GM19467 (cell line): ENCODE measurements at regions not wholly inside any gene's neighbourhood (a gene's known extent, or its start where the extent isn't known, plus 50 kb on each side); places are given as distances from the start of the nearest gene placed in this dataset.

Experiments
- ATAC-seq: cut with Tn5 transposase; IDR thresholded peaks from one replicate; pipeline ENCODE4 v1.9.1; 2021; ENCODE audit warnings: mild to moderate bottlenecking, moderate library complexity; ENCODE audit not compliant: unreplicated experiment

- no peak for ATAC-seq
Observed at GRCh38 chr18:45413180-45413836, 202.0 kb upstream of the SLC14A2 start.

- ATAC-seq = no peak
Observed at GRCh38 chr18:45415614-45416013, 199.7 kb upstream of the SLC14A2 start.

DNA sequence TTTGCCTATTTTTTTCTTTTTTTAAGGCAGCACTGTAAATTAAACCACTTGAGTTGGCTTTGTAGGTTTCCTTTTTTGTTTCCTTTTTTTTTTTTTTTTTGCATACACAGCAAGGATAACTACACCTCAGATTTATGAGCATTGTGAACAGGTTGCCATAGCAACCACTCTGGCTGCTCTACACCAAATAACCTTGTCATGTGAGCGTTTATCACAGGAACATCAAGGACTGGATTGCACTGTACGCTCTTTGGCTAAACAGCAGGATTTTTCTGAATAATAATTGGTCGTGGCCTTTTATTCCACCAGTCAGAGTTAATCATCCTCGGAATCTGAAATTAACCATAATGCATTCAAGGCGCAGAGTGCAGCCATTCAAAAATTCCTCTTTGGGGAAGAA is 199.1 kb upstream of the SLC14A2 start:
- no peak for ATAC-seq

DNA sequence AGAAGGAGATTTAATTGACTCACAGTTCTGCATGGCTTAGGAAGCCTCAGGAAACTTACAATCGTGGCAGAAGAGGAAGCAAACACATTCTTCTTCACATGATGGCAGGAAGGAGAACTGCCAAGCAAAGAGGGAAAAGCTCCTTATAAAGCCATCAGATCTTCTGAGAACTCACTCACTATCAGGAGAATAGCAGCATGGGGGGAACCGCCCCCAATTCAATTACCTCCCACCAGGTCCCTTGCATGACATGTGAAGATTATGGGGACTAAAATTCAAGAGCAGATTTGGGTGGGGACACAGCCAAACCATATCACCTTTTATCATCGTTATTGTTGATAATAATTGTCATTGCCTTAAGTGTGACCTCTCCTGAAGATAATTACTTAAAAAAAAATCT is 197.9 kb upstream of the SLC14A2 start:
- no peak for ATAC-seq

GRCh38 chr18:45423659-45424058 is 191.6 kb upstream of the SLC14A2 start:
- no peak for ATAC-seq

DNA sequence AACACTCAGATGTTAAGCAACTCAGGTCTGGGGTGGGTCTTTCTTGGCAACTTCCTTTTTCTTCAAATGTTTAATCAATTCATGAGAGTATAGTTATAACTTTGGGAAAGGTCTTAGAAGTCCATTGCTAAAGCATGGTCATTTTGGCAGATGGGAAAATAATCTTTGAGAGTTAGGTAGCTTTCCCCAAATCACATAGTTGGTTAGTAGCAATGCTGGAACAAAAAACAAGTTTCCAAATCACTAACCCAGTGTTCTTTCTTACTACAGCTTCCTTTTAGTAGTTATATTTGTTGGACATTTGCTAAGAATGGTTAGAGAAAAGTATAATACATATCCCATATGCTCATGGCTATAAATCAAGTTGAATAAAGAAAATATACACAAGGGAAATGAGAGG is 185.2 kb upstream of the SLC14A2 start:
- ATAC-seq = no peak

DNA sequence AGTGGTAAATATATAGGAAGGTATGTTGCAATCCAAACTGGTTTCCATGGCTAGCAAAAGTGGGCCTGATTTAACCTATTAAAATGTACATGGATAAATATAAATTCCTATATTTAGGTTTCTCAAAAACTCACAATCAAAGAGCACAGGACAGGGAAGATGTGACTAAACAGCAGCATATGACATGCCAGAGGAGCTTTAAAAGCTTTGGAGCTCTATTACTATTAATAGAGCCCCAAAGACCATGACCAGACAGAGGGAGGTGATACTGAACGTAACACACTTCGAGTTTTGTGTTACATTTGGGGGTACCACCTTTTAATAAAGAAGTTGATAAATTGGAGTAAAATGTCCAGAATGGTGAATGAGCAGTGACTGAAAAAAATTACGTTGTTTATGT is 179.5 kb upstream of the SLC14A2 start:
- no peak for ATAC-seq

- ATAC-seq = no peak
Observed at GRCh38 chr18:45437366-45437765, 177.9 kb upstream of the SLC14A2 start.

GRCh38 chr18:45439851-45440645 is 175.2 kb upstream of the SLC14A2 start:
- no peak for ATAC-seq

DNA sequence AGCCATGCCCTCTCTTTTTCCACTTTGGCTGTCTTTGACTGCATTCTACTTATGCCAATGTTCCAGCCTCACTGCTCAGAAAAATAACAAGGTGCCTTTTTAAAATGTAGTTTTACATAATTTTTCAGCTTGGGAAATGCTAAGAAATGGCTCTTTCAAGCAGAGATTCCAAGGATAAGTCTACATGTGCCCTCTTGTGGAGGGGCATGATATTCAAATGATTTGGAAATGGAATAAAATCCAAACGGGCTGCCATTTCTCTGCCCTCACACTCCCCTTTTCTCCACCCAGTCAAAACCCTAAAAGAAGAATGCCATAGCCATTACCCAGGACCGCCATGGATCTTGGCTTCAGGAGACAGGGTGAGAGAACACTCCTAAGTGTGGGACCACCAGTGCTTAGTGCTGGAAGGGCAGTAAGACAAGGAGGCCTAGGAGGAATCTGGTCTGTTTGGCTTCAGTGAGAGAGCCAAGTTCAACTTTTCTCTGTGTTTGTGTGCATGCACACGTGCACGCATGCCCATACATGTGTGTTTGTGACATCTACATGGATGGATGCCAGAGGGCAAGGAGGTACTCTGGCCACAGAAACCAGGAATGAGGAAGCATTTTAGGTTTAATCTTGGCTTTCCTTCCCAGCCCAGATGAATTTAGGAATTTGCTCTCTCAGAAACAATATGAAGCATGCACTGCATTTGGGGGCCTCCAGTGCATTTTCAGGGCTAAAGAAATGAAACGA is 174.0 kb upstream of the SLC14A2 start:
- no peak for ATAC-seq

DNA sequence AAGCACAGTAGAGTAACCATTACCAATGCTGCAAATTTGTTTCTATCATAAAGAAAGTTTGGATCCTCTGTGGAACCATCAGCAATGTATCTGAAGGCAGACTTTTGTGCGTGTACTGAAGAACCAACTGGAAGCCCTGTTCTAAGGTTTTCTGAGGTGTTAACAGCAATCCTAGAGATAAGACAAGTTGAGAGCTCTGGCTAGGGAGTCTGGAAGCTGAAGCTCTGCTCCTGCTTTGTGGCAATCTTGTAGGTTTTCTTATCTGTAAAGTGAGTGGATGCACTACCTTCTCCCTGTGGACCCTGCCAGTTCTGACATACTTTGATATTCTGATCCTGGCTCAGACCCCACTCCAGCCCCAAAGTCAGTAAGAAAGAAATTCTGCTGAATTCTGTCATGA is 171.2 kb upstream of the SLC14A2 start:
- no peak for ATAC-seq

- ATAC-seq = no peak
Observed at GRCh38 chr18:45447355-45448265, 167.7 kb upstream of the SLC14A2 start.

- ATAC-seq = no peak
Observed at GRCh38 chr18:45448871-45449270, 166.4 kb upstream of the SLC14A2 start.

DNA sequence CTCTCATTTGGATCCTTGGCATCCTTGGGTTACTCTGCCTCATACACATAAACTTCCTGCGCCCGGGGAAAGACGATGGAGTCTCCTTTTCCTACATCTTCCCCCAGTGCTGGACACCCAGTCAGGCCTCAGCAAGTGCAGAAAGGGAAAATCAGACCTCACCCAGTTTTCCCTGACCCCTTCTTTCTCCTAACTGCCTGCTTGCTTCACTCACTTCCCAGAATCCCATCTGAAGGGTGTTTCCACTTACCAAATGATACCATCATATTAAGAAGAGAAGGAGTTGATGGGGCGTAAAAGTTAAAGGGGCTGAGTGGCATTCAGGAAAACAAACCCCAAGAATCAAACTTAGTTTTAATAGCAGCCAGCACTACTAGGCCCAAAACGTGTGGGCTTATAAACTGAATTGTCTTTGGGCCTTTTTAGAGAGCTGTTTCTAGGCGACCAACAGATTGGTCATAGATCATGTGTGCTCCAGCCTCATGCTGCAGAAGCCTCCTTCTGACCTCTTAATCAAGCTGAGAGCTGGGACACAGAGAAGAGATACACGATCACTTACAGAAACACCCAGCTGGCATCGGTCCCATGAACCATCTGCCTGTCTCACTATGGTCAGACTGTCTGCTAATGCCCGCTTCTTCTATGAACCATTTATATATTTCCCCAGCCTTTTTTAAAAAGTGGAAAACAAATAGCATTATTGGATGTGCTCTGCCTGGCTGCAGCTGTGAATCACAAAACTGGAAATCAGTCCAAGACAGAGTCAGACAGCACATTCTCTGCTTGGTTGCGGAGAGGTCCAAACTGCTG is 165.7 kb upstream of the SLC14A2 start:
- ATAC-seq = no peak

DNA sequence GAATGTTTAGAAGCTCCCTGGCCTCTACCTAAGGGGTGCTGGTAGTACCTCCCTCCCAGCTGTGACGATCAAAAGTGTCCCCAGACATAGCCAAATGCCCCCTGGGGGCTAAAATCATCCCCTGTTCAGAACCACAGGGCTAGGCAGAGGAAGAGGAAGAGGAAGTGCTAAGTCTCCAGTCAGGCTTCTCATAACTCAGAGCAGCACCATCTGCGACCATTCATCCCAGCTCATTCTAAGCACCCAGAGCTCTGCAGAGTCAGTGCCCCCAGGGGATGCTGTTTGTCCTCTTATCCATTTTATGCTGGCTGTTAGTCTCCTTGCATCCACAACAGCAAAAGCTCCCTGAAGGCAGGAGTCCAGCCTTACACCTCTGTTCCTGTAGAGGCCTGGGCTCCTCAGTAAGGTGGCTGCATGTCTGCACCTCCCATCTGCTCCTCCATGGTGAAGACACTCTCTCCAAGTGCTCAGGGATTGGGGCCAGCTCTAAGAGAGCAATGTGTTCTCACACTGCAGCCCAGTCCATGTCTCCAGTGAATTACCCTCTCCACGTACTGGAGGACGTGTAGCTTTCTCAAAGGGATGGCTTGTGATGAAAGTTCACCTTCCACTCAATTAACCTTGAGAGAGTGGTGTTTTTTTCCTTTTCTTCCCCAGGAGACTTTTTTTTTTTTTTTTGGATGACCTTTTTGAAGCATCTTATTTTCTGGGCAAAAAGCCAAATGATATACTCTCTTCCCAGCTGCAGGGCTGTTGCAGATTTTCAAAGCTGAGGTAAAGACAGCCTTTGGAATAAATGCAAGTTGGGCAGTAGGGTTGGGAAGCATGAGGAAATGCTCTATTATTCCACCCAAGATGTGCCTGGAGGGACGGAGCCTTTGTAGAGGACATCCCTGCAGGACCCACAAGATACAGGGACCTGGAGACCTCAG is 158.9 kb upstream of the SLC14A2 start:
- ATAC-seq = no peak

DNA sequence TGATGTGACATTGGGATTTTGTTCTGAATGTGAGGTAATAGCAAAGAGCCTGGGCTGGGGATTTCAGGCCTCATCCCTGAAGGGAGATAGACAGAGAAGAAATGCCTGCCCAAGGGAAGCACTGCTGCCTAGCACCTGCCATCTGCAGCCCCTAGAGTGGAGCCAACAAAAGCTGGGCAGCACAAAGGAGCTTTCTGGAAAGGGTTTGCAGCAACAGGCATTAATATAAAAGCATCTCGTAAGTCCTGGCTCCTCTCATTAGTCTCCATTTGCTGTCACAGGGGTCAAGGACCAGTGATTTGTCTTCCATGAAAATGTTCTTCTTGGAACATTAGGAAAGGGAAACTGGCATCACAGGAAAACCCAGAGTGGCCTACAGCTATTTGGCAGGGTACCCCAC is 157.2 kb upstream of the SLC14A2 start:
- no peak for ATAC-seq

DNA sequence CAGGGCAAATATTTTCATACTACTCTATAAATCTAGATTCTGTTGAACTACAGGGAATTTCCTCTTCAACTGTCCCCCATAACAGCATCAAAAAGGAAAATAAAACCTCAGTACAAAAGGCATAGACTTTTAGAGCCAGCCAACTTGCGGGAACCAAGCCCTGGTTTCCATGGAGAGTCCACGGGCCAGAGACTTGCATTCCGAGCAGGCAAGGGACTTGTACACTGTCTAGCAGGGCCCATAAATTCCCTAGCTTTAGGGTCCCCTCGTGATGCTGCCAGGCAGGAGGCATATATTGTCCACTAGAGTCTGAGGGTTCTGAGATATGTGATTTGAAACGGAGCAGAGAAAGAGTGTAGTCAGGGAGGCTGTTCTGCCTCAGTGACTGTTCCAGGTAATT is 153.1 kb upstream of the SLC14A2 start:
- no peak for ATAC-seq

DNA sequence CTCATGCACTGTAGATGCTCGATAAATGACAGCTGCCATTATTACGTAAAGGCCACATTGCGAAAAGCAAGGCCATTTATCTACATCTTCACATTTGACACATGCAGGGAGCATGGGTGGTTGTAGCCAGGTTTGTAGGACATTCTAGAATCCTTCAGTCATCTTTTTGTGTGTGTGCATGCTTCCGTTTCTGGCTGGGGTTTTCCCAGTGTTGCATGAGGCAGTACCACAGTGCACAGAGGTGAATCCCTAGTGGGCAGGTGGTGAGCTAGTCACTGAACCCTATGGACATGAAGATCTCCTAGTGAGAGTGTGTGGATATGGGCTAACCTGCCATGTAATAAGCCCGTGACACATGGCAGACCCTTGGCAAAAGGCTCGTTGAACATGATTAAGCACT is 151.8 kb upstream of the SLC14A2 start:
- no peak for ATAC-seq

- no peak for ATAC-seq
Observed at GRCh38 chr18:45464619-45465018, 150.7 kb upstream of the SLC14A2 start.
